Prostate gland (tissue), 2 donors: ENCODE measurements at regions not wholly inside any gene's neighbourhood (a gene's known extent, or its start where the extent isn't known, plus 50 kb on each side); places are given as distances from the start of the nearest gene placed in this dataset.

Experiments
- POLR2A ChIP-seq: fragments of 450-650 bp; IDR thresholded peaks from one replicate; pipeline ENCODE4 v1.6.1; 2016; ENCODE audit warnings: antibody characterized with exemption, mild to moderate bottlenecking
- TF ChIP-seq, protein P1 (sequence below), 4 experiments: fragments of 200-600 bp in 2 of 4; fragments of 450-650 bp in 2 of 4; sonication (generic) in 2 of 4; IDR thresholded peaks; 1 replicate in 3 of 4; 2 replicates in 1 of 4; pipeline ENCODE4 v1.5.1; 2016 to 2019; ENCODE audit warnings: antibody characterized with exemption in 4 of 4, mild to moderate bottlenecking in 2 of 4, moderate library complexity in 2 of 4

DNA sequence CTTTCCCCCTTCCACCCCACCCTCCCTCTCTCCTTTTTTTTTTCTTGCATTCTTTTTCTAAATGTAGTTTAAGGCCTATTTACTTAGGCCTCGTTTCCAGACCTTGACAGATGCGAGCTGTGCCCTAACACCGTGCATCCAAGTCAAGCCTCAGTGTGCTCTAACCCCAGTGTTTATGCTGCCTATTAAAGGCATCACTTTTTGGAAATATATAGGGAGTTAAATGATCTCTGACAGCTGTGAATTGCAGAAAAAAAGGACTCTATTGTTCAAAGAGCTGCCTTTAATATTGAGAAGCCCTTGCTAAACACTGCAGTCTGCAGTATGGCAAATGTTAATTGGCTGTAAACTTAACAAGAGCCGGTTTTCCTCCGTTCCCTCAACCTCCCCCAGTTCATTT, 270.4 kb upstream of the TUT7 start:
- TF ChIP-seq, protein P1, sequence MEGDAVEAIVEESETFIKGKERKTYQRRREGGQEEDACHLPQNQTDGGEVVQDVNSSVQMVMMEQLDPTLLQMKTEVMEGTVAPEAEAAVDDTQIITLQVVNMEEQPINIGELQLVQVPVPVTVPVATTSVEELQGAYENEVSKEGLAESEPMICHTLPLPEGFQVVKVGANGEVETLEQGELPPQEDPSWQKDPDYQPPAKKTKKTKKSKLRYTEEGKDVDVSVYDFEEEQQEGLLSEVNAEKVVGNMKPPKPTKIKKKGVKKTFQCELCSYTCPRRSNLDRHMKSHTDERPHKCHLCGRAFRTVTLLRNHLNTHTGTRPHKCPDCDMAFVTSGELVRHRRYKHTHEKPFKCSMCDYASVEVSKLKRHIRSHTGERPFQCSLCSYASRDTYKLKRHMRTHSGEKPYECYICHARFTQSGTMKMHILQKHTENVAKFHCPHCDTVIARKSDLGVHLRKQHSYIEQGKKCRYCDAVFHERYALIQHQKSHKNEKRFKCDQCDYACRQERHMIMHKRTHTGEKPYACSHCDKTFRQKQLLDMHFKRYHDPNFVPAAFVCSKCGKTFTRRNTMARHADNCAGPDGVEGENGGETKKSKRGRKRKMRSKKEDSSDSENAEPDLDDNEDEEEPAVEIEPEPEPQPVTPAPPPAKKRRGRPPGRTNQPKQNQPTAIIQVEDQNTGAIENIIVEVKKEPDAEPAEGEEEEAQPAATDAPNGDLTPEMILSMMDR (IDR thresholded peaks at IDR 0.05): no peak
- no peak for TF ChIP-seq POLR2A
